GM12873 (cell line): ENCODE measurements at regions not wholly inside any gene's neighbourhood (a gene's known extent, or its start where the extent isn't known, plus 50 kb on each side); places are given as distances from the start of the nearest gene placed in this dataset.

Experiments
- CTCF ChIP-seq: IDR thresholded peaks from 2 replicates; pipeline ENCODE4 v1.5.1; 2012; ENCODE audit warnings: low read depth, mild to moderate bottlenecking, moderate library complexity, low read length, control low read depth; ENCODE audit not compliant: insufficient read depth; ENCODE audit errors: missing control alignments

- TF ChIP-seq CTCF: no peak
Measured at GRCh38 chr3:27024493-27024892, 344.7 kb downstream of the NEK10 start.

GRCh38 chr3:27025718-27026117 lies 343.5 kb downstream of the NEK10 start:
- no peak for TF ChIP-seq CTCF

DNA sequence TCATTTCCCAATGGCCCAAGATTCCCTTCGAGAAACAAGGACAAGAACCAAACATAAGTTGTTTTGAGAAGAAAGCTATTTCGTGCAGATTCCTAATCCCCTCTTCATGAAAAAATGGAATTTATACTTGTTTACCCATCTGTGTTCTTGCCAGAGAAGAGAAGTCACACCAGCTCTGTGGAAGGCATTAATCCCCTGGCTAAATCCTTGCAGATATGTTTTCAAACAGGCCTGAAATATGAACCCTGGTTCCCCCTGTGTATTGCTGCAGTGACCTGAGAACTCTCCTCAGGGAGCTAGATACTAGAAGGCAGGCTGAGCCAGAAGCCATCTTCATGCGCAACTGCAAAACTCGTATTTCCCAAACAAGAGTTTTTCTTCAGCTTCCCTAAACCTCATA lies 337.7 kb downstream of the NEK10 start:
- TF ChIP-seq CTCF: no peak

GRCh38 chr3:27034255-27034654 lies 334.9 kb downstream of the NEK10 start:
- no peak for TF ChIP-seq CTCF

GRCh38 chr3:27040674-27041073 lies 328.5 kb downstream of the NEK10 start:
- TF ChIP-seq CTCF: no peak

- TF ChIP-seq CTCF: no peak
Measured at GRCh38 chr3:27043328-27043955, 325.7 kb downstream of the NEK10 start.

GRCh38 chr3:27044931-27045481 lies 324.2 kb downstream of the NEK10 start:
- no peak for TF ChIP-seq CTCF
